ENCODE measurements at regions not wholly inside any gene's neighbourhood (a gene's known extent, or its start where the extent isn't known, plus 50 kb on each side); places are given as distances from the start of the nearest gene placed in this dataset.

DNA sequence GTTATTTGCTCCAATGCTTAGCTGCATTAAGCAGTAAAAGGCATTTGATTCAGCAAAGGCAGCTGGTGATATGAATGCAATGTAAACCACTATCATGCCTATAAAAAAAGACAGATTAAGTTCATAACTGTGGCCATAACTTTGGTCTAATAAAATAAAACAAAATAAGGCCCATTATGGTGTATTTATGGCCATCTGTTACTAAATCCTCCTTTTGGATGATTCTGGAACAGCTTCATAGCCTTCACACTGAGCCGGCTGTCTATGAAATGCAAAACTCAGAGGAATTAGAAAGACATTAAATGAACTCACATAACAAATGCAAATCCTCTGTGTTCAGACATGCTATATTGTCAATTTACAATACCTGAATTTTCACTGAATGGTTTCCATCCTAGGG, 223.7 kb upstream of the FAT4 start:
- no peak for TF ChIP-seq POLR2AphosphoS5 (IDR thresholded peaks at IDR 0.05; ENCODE audit: borderline replicate concordance, low read depth, low read length)
- no peak for TF ChIP-seq EZH2 (IDR thresholded peaks at IDR 0.05)
- no peak for TF ChIP-seq FOXP2 (optimal IDR thresholded peaks at IDR 0.05; ENCODE audit: control extremely low read depth, extremely low read length, insufficient read depth)
